Left lung (tissue), 4 donors: ENCODE measurements at regions not wholly inside any gene's neighbourhood (a gene's known extent, or its start where the extent isn't known, plus 50 kb on each side); places are given as distances from the start of the nearest gene placed in this dataset.
A peak's percentile ranks its signal among the peaks of the same experiment; 100 is the strongest.

Experiments
- ATAC-seq: fragments of 200-7000 bp; cut with Tn5 transposase; one replicate; pipeline ENCODE4 v1.9.1; 2020; ENCODE audit warnings: moderate library complexity
- DNase-seq, 4 donors: peaks; one replicate each; pipeline ENCODE4 v3.0.0-alpha.2; 2013 to 2020
- H3K27ac ChIP-seq, 2 donors: fragments of 200-600 bp; sonication (generic) in 1 of 2; one replicate each; pipeline versions ENCODE4 v1.5.0 to v1.8.0; 2020 to 2021
- H3K27me3 ChIP-seq, 2 donors: fragments of 200-600 bp; sonication (generic) in 1 of 2; one replicate each; pipeline versions ENCODE4 v1.5.0 to v1.8.0; 2020 to 2021
- H3K36me3 ChIP-seq, 2 donors: fragments of 200-600 bp; sonication (generic) in 1 of 2; one replicate each; pipeline versions ENCODE4 v1.5.0 to v1.8.0; 2020 to 2021
- H3K4me1 ChIP-seq, 2 donors: fragments of 200-600 bp; one replicate each; pipeline ENCODE4 v1.8.0; 2021
- H3K4me3 ChIP-seq, 2 donors: fragments of 200-600 bp; sonication (generic) in 1 of 2; one replicate each; pipeline versions ENCODE4 v1.5.0 to v1.8.0; 2020 to 2021; ENCODE audit warnings: mild to moderate bottlenecking in 1 of 2
- H3K9me3 ChIP-seq, 2 donors: fragments of 200-600 bp; sonication (generic) in 1 of 2; one replicate each; pipeline versions ENCODE4 v1.5.0 to v1.8.0; 2020 to 2021
- CTCF ChIP-seq, 2 donors: fragments of 200-600 bp; sonication (generic) in 1 of 2; IDR thresholded peaks; one replicate each; pipeline versions ENCODE4 v1.5.0 to v1.8.0; 2021; ENCODE audit warnings: antibody characterized with exemption in 2 of 2
- intact Hi-C, 2 donors: fragments of 100-400 bp; cut with DNase I; formaldehyde crosslinking; loops; one replicate each; pipeline versions ENCODE4 v1.11.2 to v1.14.2; 2022
- donor health status: DM: no; HTN: yes; CAD: no.
- donor health status: DM: no; HTN: no; CAD: no.

GRCh38 chr5:58263296-58263695, 196.6 kb downstream of the PLK2 start:
- ATAC-seq (no peak), DNase-seq (no peak)
- no peaks in the 10 kb centered on the region for H3K9me3 ChIP-seq
- intact Hi-C loops = no loop called here
- H3K4me3 ChIP-seq = no peak overlapping the region
- no peak for TF ChIP-seq CTCF (IDR thresholded peaks at IDR 0.05)
- no peaks in the 10 kb centered on the region for H3K36me3 ChIP-seq
- no peaks in the 10 kb centered on the region for H3K4me1 ChIP-seq
- no peaks in the 10 kb centered on the region for H3K27me3 ChIP-seq
- H3K27ac ChIP-seq = no peak overlapping the region

- TF ChIP-seq CTCF (IDR thresholded peaks at IDR 0.05) = no peak
- ATAC-seq (no peak), DNase-seq (no peak)
- no peaks in the 10 kb centered on the region for H3K9me3 ChIP-seq
- no peaks in the 10 kb centered on the region for H3K4me1 ChIP-seq
- no peak overlapping the region for H3K4me3 ChIP-seq
- H3K36me3 ChIP-seq = no peaks in the 10 kb centered on the region
- H3K27ac ChIP-seq = no peak overlapping the region
- intact Hi-C loops = no loop called here
- H3K27me3 ChIP-seq = no peaks in the 10 kb centered on the region
Measured at GRCh38 chr5:58262226-58262625, 197.7 kb downstream of the PLK2 start.

- Histone ChIP-seq H3K4me1 (no peaks in the 10 kb centered on the region), H3K36me3 (no peaks in the 10 kb centered on the region), H3K27ac (no peak overlapping the region), H3K27me3 (no peaks in the 10 kb centered on the region), H3K9me3 (no peaks in the 10 kb centered on the region), H3K4me3 (no peak overlapping the region)
- ATAC-seq (no peak), DNase-seq (no peak)
- no peak for TF ChIP-seq CTCF (IDR thresholded peaks at IDR 0.05)
- intact Hi-C loops = no loop called here
Measured at GRCh38 chr5:58261605-58262004, 198.3 kb downstream of the PLK2 start.

- intact Hi-C loops = no loop called here
- no peak for ATAC-seq
- H3K27ac ChIP-seq = no peak overlapping the region
Measured at GRCh38 chr5:58260243-58260642, 199.6 kb downstream of the PLK2 start.

GRCh38 chr5:58259685-58260152, 200.2 kb downstream of the PLK2 start:
- H3K36me3 ChIP-seq = no peaks in the 10 kb centered on the region
- no peaks in the 10 kb centered on the region for H3K27me3 ChIP-seq
- no peaks in the 10 kb centered on the region for H3K4me1 ChIP-seq
- H3K9me3 ChIP-seq = no peaks in the 10 kb centered on the region
- H3K4me3 ChIP-seq = no peak overlapping the region
- no peak for DNase-seq
- no peak overlapping the region for H3K27ac ChIP-seq
- intact Hi-C loops = no loop called here
- no peak for TF ChIP-seq CTCF (IDR thresholded peaks at IDR 0.05)
- ATAC-seq = peak; percentile 69

More at GRCh38 chr5:58260243-58260642, 199.6 kb downstream of the PLK2 start:
- Histone ChIP-seq H3K36me3 (no peaks in the 10 kb centered on the region), H3K4me1 (no peaks in the 10 kb centered on the region), H3K9me3 (no peaks in the 10 kb centered on the region), H3K4me3 (no peak overlapping the region), H3K27me3 (no peaks in the 10 kb centered on the region)
- DNase-seq = no peak
- no peak for TF ChIP-seq CTCF (IDR thresholded peaks at IDR 0.05)
